OCI-LY1 (cell line): ENCODE measurements at regions not wholly inside any gene's neighbourhood (a gene's known extent, or its start where the extent isn't known, plus 50 kb on each side); places are given as distances from the start of the nearest gene placed in this dataset.

ENCODE experiments used
- H2AFZ ChIP-seq: fragments of 200-600 bp; sonication (generic), shearing (Covaris generic); 2 replicates; pipeline ENCODE4 v1.6.0; 2014; ENCODE audit warnings: antibody characterized with exemption, mild to moderate bottlenecking, low read length
- H3F3A ChIP-seq: fragments of 200-600 bp; sonication (generic), shearing (Covaris generic); 2 replicates; pipeline ENCODE4 v1.6.0; 2014; ENCODE audit warnings: mild to moderate bottlenecking, antibody characterized with exemption, low read length, moderate library complexity; ENCODE audit not compliant: insufficient read depth
- H3K27ac ChIP-seq: fragments of 200-600 bp; sonication (generic); 2 replicates; pipeline ENCODE4 v1.5.1; 2014; ENCODE audit warnings: low read length, mixed run types, mild to moderate bottlenecking, low read depth; ENCODE audit not compliant: poor library complexity, severe bottlenecking
- H3K27me3 ChIP-seq: fragments of 200-600 bp; sonication (generic); 2 replicates; pipeline ENCODE4 v1.6.0; 2014; ENCODE audit warnings: antibody characterized with exemption, mild to moderate bottlenecking, low read length, moderate library complexity; ENCODE audit not compliant: insufficient read depth
- H3K36me3 ChIP-seq: fragments of 200-600 bp; sonication (generic); 2 replicates; pipeline ENCODE4 v1.6.1; 2014; ENCODE audit warnings: mild to moderate bottlenecking, antibody characterized with exemption, low read length, moderate library complexity, mixed read lengths; ENCODE audit not compliant: insufficient read depth
- H3K4me1 ChIP-seq: fragments of 200-600 bp; sonication (generic); 2 replicates; pipeline ENCODE4 v1.5.1; 2014; ENCODE audit warnings: mild to moderate bottlenecking, low read length, moderate library complexity; ENCODE audit not compliant: insufficient read depth, severe bottlenecking
- H3K4me2 ChIP-seq: fragments of 200-600 bp; sonication (generic), shearing (Covaris generic); 2 replicates; pipeline ENCODE4 v1.6.1; 2014; ENCODE audit warnings: low read length
- H3K4me3 ChIP-seq: fragments of 200-600 bp; sonication (generic); 2 replicates; pipeline ENCODE4 v1.5.1; 2014; ENCODE audit warnings: low read length, low read depth, mild to moderate bottlenecking, mixed read lengths; ENCODE audit not compliant: poor library complexity, severe bottlenecking
- H3K79me2 ChIP-seq: fragments of 200-600 bp; shearing (Covaris generic); 2 replicates; pipeline ENCODE4 v1.6.1; 2016; ENCODE audit warnings: mixed run types, low read length, mixed read lengths; ENCODE audit not compliant: insufficient read depth
- H3K9ac ChIP-seq: fragments of 200-600 bp; sonication (generic), shearing (Covaris generic); 2 replicates; pipeline ENCODE4 v1.6.1; 2014; ENCODE audit warnings: mild to moderate bottlenecking, low read length, mixed read lengths
- H3K9me2 ChIP-seq: fragments of 200-600 bp; sonication (generic), shearing (Covaris generic); 2 replicates; pipeline ENCODE4 v1.6.1; 2014; ENCODE audit warnings: low read depth, mild to moderate bottlenecking, low read length, mixed read lengths
- H3K9me3 ChIP-seq: fragments of 200-600 bp; shearing (Covaris generic); 2 replicates; pipeline ENCODE4 v1.6.1; 2014; ENCODE audit warnings: low read length, mixed read lengths
- H4K20me1 ChIP-seq: fragments of 200-600 bp; sonication (generic), shearing (Covaris generic); 2 replicates; pipeline ENCODE4 v1.6.0; 2016; ENCODE audit warnings: mild to moderate bottlenecking, low read length; ENCODE audit not compliant: insufficient read depth
- CTCF ChIP-seq: fragments of 200-600 bp; sonication (generic), shearing (Covaris generic); IDR thresholded peaks from 2 replicates; pipeline ENCODE4 v1.5.1; 2017; ENCODE audit warnings: mild to moderate bottlenecking, antibody characterized with exemption, low read length, moderate library complexity, mixed read lengths
- EZH2 ChIP-seq: fragments of 200-600 bp; sonication (generic), shearing (Covaris generic); IDR thresholded peaks from 2 replicates; pipeline ENCODE4 v1.8.0; 2017; ENCODE audit warnings: borderline replicate concordance, mixed run types, mild to moderate bottlenecking, antibody characterized with exemption, low read length, moderate library complexity, mixed read lengths

GRCh38 chr9:79824265-79824664 lies 252.5 kb downstream of the TLE4 start:
- no peaks in the 10 kb centered on the region for H3K79me2 ChIP-seq
- H3K9me2 ChIP-seq, result no peaks in the 10 kb centered on the region
- no peaks in the 10 kb centered on the region for H3K9me3 ChIP-seq
- H3K27ac ChIP-seq, result no peak overlapping the region
- H2AFZ ChIP-seq, result no peak overlapping the region
- H3K4me1 ChIP-seq, result no peaks in the 10 kb centered on the region
- no peak overlapping the region for H3K4me2 ChIP-seq
- H3K9ac ChIP-seq, result no peak overlapping the region
- H3K27me3 ChIP-seq, result no peaks in the 10 kb centered on the region
- no peaks in the 10 kb centered on the region for H3F3A ChIP-seq
- H3K36me3 ChIP-seq, result no peaks in the 10 kb centered on the region
- H4K20me1 ChIP-seq, result no peaks in the 10 kb centered on the region
- TF ChIP-seq EZH2 (no peak), CTCF (no peak)
- H3K4me3 ChIP-seq, result no peak overlapping the region

GRCh38 chr9:79817438-79818004 lies 245.8 kb downstream of the TLE4 start:
- H3K36me3 ChIP-seq, result no peaks in the 10 kb centered on the region
- no peaks in the 10 kb centered on the region for H4K20me1 ChIP-seq
- H3K4me2 ChIP-seq, result no peak overlapping the region
- H3K4me3 ChIP-seq, result no peak overlapping the region
- H3K79me2 ChIP-seq, result no peaks in the 10 kb centered on the region
- no peaks in the 10 kb centered on the region for H3K9me2 ChIP-seq
- no peak overlapping the region for H2AFZ ChIP-seq
- no peaks in the 10 kb centered on the region for H3K27me3 ChIP-seq
- H3K4me1 ChIP-seq, result no peaks in the 10 kb centered on the region
- H3K27ac ChIP-seq, result no peak overlapping the region
- no peaks in the 10 kb centered on the region for H3F3A ChIP-seq
- H3K9ac ChIP-seq, result no peak overlapping the region
- H3K9me3 ChIP-seq, result no peaks in the 10 kb centered on the region
- TF ChIP-seq CTCF (no peak), EZH2 (no peak)

GRCh38 chr9:79813258-79813638 lies 241.5 kb downstream of the TLE4 start:
- Histone ChIP-seq H3F3A (no peaks in the 10 kb centered on the region), H3K9me2 (no peaks in the 10 kb centered on the region), H3K4me3 (no peak overlapping the region), H3K4me2 (no peak overlapping the region), H4K20me1 (no peaks in the 10 kb centered on the region), H3K4me1 (no peaks in the 10 kb centered on the region), H3K27me3 (no peaks in the 10 kb centered on the region), H2AFZ (no peak overlapping the region), H3K27ac (no peak overlapping the region), H3K9me3 (no peaks in the 10 kb centered on the region), H3K36me3 (no peaks in the 10 kb centered on the region), H3K79me2 (no peaks in the 10 kb centered on the region), H3K9ac (no peak overlapping the region)
- no peak for TF ChIP-seq CTCF
- TF ChIP-seq EZH2, result no peak
